Keratinocyte (primary cell): ENCODE measurements at regions not wholly inside any gene's neighbourhood (a gene's known extent, or its start where the extent isn't known, plus 50 kb on each side); places are given as distances from the start of the nearest gene placed in this dataset.

Experiments
- DNase-seq: peaks from one replicate; pipeline ENCODE4 v3.0.0-alpha.2; 2011; ENCODE audit warnings: low read depth, missing footprints, low spot score
- FAIRE-seq: peaks from 2 replicates; lab custom pipeline; 2011; peaks lifted over from hg19 to GRCh38; lab: Jason Lieb, UNC
- H2AFZ ChIP-seq: 2 replicates; pipeline ENCODE4 v1.6.0; 2012; ENCODE audit warnings: low read length, control low read depth, inconsistent platforms; ENCODE audit not compliant: control insufficient read depth
- H3K27ac ChIP-seq: 2 replicates; pipeline ENCODE4 v1.5.1; 2011; ENCODE audit warnings: low read length; ENCODE audit not compliant: control insufficient read depth, insufficient read depth
- H3K27me3 ChIP-seq: 3 replicates; pipeline ENCODE4 v1.6.0; 2011; ENCODE audit warnings: low read length; ENCODE audit not compliant: control insufficient read depth, insufficient read depth; ENCODE audit errors: extremely low read depth
- H3K36me3 ChIP-seq, 2 experiments: 2 replicates in 1 of 2; 3 replicates in 1 of 2; pipeline ENCODE4 v1.5.1; 2011; ENCODE audit warnings: low read length in 2 of 2, mild to moderate bottlenecking in 1 of 2; ENCODE audit not compliant: control insufficient read depth in 2 of 2, insufficient read depth in 2 of 2; ENCODE audit errors: extremely low read depth in 1 of 2
- H3K4me1 ChIP-seq: 3 replicates; pipeline ENCODE4 v1.5.1; 2011; ENCODE audit warnings: low read length; ENCODE audit not compliant: control insufficient read depth, insufficient read depth; ENCODE audit errors: extremely low read depth
- H3K4me2 ChIP-seq: 3 replicates; pipeline ENCODE4 v1.6.0; 2011; ENCODE audit warnings: low read depth, low read length; ENCODE audit not compliant: control insufficient read depth, insufficient read depth; ENCODE audit errors: extremely low read depth
- H3K4me3 ChIP-seq, 3 experiments: fragments of 200-600 bp in 1 of 3; sonication (generic) in 1 of 3; 2 replicates in 2 of 3; 3 replicates in 1 of 3; pipeline ENCODE4 v1.5.1; 2011 to 2016; ENCODE audit warnings: low read length in 3 of 3, mild to moderate bottlenecking in 3 of 3, control low read depth in 2 of 3, inconsistent platforms in 1 of 3, low read depth in 1 of 3, mixed read lengths in 1 of 3, mixed run types in 1 of 3, moderate library complexity in 1 of 3; ENCODE audit not compliant: control insufficient read depth in 2 of 3, insufficient read depth in 2 of 3; ENCODE audit errors: extremely low read depth in 1 of 3
- H3K79me2 ChIP-seq: 2 replicates; pipeline ENCODE4 v1.6.0; 2012; ENCODE audit warnings: low read length; ENCODE audit not compliant: control insufficient read depth, insufficient read depth
- H3K9ac ChIP-seq: 3 replicates; pipeline ENCODE4 v1.6.0; 2011; ENCODE audit warnings: low read length; ENCODE audit not compliant: control insufficient read depth, insufficient read depth; ENCODE audit errors: extremely low read depth
- H3K9me1 ChIP-seq: 3 replicates; pipeline ENCODE4 v1.6.0; 2011; ENCODE audit warnings: low read length; ENCODE audit not compliant: control insufficient read depth, insufficient read depth; ENCODE audit errors: extremely low read depth
- H3K9me3 ChIP-seq: 2 replicates; pipeline ENCODE4 v1.5.1; 2012; ENCODE audit warnings: low read depth, low read length; ENCODE audit not compliant: control insufficient read depth
- H4K20me1 ChIP-seq: 3 replicates; pipeline ENCODE4 v1.6.0; 2011; ENCODE audit warnings: low read length; ENCODE audit not compliant: control insufficient read depth, insufficient read depth; ENCODE audit errors: extremely low read depth
- CTCF ChIP-seq, 3 experiments: IDR thresholded peaks in 1 of 3; conservative IDR thresholded peaks in 1 of 3; optimal IDR thresholded peaks in 1 of 3; 2 replicates in 2 of 3; 3 replicates in 1 of 3; pipeline versions ENCODE3 to v1.5.1; 2011; ENCODE audit warnings: low read length in 3 of 3, mild to moderate bottlenecking in 3 of 3, moderate library complexity in 2 of 3, control low read depth in 1 of 3, inconsistent platforms in 1 of 3; ENCODE audit not compliant: insufficient read depth in 2 of 3; ENCODE audit errors: extremely low read depth in 1 of 3
- EZH2 ChIP-seq: IDR thresholded peaks from one replicate; pipeline ENCODE4 v1.6.1; 2012; ENCODE audit warnings: inconsistent platforms, mild to moderate bottlenecking, low read length, moderate library complexity
- dilution Hi-C: fragments of 300-500 bp; cut with MboI; formaldehyde crosslinking; loops from one replicate; pipeline ENCODE4 v1.7.0; 2020; ENCODE audit warnings: low sequenced_read_pairs; ENCODE audit not compliant: extremely low pct_ligation_motif_present

- peak overlapping the region; percentile 51 for H2AFZ ChIP-seq
- FAIRE-seq (no peak), DNase-seq (no peak)
- H3K27ac ChIP-seq, result no peak overlapping the region
- H3K4me3 ChIP-seq, result no peak overlapping the region
- no peaks in the 10 kb centered on the region for H3K9me3 ChIP-seq
- H4K20me1 ChIP-seq, result no peaks in the 10 kb centered on the region
- no peaks in the 10 kb centered on the region for H3K36me3 ChIP-seq
- peaks cover 35% of the 10 kb centered on the region for H3K4me1 ChIP-seq
- no peaks in the 10 kb centered on the region for H3K27me3 ChIP-seq
- TF ChIP-seq CTCF (optimal IDR thresholded peaks at IDR 0.05 in 1 of 3, IDR thresholded peaks at IDR 0.05 in 1 of 3, conservative IDR thresholded peaks at IDR 0.05 in 1 of 3; ENCODE audit: extremely low read depth in 1 of 3, insufficient read depth in 2 of 3, low read length in 3 of 3), result no peak
- no peak for TF ChIP-seq EZH2
- no peak overlapping the region for H3K4me2 ChIP-seq
- dilution Hi-C loops, result no loop called here
- no peak overlapping the region for H3K9ac ChIP-seq
- H3K79me2 ChIP-seq, result no peaks in the 10 kb centered on the region
- H3K9me1 ChIP-seq, result no peaks in the 10 kb centered on the region
These were observed 217.3 kb upstream of the RREB1 start for GRCh38 chr6:6890400-6890858.

- no peak for FAIRE-seq
- no peak overlapping the region for H3K27ac ChIP-seq
- dilution Hi-C loops, result no loop called here
These were observed 216.5 kb upstream of the RREB1 start for GRCh38 chr6:6891125-6891721.

More at GRCh38 chr6:6891125-6891721, 216.5 kb upstream of the RREB1 start:
- peak overlapping the region; percentile 11 for H3K4me2 ChIP-seq
- TF ChIP-seq EZH2, result no peak
- no peak for TF ChIP-seq CTCF (optimal IDR thresholded peaks at IDR 0.05 in 1 of 3, IDR thresholded peaks at IDR 0.05 in 1 of 3, conservative IDR thresholded peaks at IDR 0.05 in 1 of 3; ENCODE audit: extremely low read depth in 1 of 3, insufficient read depth in 2 of 3, low read length in 3 of 3)
- no peak overlapping the region for H2AFZ ChIP-seq
- H4K20me1 ChIP-seq, result no peaks in the 10 kb centered on the region
- no peak for DNase-seq
- no peaks in the 10 kb centered on the region for H3K27me3 ChIP-seq
- H3K4me1 ChIP-seq, result peaks cover 27% of the 10 kb centered on the region
- no peaks in the 10 kb centered on the region for H3K79me2 ChIP-seq
- no peak overlapping the region for H3K4me3 ChIP-seq
- no peaks in the 10 kb centered on the region for H3K9me1 ChIP-seq
- no peaks in the 10 kb centered on the region for H3K36me3 ChIP-seq
- H3K9me3 ChIP-seq, result no peaks in the 10 kb centered on the region
- no peak overlapping the region for H3K9ac ChIP-seq
